Urothelium cell line (cell line): ENCODE measurements at regions not wholly inside any gene's neighbourhood (a gene's known extent, or its start where the extent isn't known, plus 50 kb on each side); places are given as distances from the start of the nearest gene placed in this dataset.

Experiments used
- DNase-seq: peaks from one replicate; pipeline ENCODE4 v3.0.0; 2011; ENCODE audit warnings: low spot score, mixed read lengths
- FAIRE-seq: peaks from 2 replicates; lab custom pipeline; 2011; peaks lifted over from hg19 to GRCh38; lab: Jason Lieb, UNC

DNA sequence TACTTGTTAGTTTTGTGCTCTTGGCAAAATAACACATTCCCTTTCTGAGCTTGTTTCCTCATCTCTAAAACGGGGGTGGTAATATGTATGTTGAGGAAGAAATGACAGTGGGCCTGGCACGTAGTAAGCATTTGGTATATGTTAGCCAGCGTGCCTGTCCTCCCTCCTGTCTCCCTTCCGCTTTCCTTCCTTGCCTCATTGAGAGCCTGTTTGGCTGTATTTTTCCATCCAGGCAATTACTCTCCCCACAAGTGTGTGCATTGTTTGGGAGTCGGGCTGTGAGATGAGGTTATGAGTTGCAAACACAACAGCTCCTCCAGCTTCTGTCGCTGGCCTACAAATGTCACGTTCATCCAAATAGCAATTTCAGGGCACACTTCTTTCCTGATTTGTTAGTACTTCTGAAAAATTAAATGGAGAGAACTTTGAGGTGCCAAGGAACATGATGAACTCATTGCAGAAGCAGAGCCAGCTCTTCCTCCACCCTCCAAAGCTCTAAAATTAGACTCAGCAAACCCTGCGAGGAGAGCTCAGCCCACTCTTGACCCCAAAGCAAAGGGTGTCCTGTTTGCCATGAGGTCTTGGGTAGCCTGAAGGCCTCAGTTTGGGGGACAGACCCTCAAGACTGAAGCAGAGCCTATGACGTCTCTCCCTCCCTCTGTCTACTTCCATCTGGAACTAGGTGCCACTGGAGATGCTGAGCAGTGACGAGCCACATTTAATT lies 50.7 kb upstream of the TOX2 start:
- peak; percentile 55 for FAIRE-seq
- no peak for DNase-seq

DNA sequence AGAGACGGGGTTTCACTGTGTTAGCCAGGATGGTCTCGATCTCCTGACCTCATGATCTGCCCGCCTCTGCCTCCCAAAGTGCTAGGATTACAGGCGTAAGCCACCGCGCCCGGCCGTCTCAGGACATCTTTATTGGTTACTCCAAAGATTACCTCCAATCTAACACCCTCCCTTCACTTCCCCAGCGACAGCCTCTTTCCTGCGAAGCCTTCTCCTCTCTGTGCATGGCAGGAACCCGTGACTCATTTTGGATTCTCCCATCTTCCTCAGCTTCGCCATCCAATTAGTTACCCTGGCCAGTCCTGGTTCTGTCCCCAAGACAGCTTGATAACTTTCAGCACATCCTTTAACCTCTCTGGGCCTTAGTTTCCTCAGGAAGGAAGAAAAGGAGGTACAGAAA lies 51.3 kb upstream of the TOX2 start:
- no peak for DNase-seq
- FAIRE-seq, result no peak

DNA sequence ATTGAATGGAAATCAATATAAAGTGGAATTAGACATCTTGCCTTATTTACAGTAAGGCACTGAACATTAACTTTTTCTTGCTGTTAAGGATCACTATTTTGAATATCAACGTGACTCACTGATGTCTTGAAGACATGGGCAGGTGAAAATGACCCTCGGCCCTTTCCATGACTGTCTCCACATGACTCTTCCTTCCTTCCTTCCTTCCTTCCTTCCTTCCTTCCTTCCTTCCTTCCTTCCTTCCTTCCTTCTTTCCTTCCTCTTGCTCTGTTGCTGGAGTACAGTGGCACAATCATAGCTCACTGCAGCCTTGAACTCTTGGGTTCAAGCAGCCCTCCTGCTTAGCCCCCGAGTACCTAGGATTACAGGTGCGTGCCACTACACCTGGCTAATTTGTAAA lies 52.2 kb upstream of the TOX2 start:
- DNase-seq, result no peak
- FAIRE-seq, result no peak

DNA sequence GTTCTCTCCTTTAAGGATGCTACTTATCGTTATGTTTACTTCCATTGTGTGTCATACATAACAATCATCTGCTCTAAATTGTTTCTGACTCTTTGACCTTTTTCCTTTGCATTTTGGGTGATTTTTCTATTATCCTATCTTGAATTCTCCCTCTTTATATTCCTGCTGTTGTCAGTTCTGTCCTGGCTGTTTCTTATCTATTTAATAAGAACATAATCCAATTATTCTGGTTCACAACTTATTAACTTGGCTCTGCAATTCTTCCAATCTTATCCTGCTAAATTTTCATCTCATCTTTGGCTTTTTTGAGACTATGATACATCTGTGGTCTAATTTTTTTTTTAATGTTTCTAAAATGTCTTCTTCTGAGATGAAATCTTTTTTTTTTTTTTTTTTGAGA lies 54.7 kb upstream of the TOX2 start:
- no peak for DNase-seq
- no peak for FAIRE-seq

DNA sequence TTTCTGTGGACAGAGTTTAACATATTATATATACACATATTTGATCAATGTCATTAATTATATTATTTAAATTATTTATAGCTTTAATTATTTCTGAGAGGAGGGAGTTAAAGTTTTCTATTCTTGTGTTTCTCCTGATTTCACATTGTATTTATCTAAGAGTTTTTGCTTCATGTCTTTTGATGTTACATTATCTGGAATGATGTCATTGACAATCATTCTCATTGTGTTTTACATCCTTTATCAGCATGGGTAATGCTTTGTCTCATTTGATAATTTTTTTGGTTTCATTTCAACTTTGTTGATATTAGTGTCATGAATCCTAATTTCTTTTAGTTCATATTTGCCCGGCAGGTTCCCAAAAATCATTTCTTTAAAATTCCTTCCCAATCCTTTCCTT lies 56.7 kb upstream of the TOX2 start:
- DNase-seq (no peak), FAIRE-seq (no peak)

DNA sequence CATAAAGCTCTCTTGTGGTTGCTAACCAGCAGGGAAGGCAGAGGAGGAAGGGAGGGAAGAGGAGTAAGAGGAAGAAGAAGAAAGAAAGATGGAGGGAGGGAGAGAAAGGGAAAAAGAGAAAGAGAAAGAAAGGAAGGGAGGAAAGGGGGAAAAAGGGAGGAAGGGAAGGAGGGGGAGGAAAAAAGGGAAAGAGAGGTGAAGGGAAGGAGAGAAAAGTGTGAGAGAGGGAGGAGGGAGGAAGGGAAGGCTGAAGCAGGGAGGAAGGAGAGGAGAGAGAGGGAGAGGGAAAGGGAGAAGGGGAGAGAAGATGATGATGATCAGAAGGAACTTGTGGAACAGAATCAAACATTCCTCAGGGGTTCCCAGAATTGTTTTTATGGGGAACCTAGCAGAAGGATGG lies 57.5 kb upstream of the TOX2 start:
- no peak for FAIRE-seq

DNA sequence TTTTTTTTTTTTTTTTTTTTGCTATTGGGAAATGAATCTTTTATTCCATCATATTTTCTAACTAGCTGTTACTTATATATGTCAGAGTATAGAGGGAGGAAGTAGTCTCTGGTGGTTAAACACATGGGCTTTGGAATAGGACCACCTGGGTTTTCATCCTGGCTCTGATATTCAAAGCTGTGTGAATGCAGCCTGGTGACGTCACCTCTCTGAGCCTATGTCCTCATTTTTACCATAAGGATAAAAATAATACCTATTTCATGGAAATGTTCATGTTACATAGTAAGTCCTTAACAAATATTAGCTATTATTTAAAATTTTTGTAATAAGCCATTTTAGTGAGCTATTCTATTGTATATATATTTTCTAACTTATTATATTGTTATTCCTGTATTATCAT lies 58.8 kb upstream of the TOX2 start:
- no peak for FAIRE-seq
- no peak for DNase-seq

More for the DNA sequence above, 57.5 kb upstream of the TOX2 start:
- DNase-seq, result no peak

DNA sequence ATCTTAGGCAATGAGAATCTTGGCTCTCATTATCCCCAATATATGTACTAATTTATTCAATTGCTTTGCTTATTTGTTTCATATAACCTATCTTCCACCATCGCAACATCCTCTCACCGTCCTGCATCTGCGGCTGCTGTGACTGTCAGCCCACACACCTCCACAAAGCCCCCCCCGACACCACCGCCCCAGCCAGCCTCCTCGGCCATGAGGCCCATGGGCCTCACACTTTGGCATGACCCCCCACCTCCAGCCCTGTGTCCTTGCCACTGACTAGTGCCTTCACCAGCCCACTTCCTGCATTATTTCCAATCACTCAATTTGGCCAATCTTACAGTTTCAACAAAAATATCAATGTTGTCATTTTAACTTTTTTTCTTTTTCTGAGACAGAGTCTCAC lies 60.7 kb upstream of the TOX2 start:
- no peak for FAIRE-seq

DNA sequence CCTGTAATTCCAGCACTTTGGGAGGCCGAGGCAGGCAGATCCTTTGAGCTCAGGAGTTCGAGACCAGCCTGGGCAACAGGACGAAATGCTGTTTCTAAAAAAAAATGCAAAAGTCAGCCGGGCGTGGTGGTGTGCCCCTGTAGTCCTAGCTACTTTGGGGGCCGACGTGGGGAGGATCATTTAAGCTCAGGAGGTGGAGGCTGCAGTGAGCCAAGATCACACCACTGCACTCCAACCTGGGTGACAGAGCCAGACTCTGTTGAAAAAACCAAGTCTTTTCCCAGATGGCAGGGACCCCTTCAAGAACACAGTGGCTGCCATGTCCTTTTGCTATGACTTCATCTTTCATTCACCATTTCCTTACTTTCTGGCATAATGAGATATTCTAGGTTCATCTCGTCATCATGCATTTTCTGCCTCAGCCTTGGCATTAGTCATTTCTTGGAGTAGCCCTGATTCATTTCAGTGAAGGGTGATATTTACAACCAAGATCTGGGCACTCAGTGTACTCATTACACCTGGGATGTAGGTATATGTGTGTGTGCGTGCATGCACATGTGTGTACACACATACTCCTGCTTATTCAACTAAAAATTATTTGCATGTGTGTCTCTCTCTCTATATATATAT lies 61.4 kb upstream of the TOX2 start:
- FAIRE-seq (no peak), DNase-seq (no peak)

More for the DNA sequence above, 60.7 kb upstream of the TOX2 start:
- no peak for DNase-seq

DNA sequence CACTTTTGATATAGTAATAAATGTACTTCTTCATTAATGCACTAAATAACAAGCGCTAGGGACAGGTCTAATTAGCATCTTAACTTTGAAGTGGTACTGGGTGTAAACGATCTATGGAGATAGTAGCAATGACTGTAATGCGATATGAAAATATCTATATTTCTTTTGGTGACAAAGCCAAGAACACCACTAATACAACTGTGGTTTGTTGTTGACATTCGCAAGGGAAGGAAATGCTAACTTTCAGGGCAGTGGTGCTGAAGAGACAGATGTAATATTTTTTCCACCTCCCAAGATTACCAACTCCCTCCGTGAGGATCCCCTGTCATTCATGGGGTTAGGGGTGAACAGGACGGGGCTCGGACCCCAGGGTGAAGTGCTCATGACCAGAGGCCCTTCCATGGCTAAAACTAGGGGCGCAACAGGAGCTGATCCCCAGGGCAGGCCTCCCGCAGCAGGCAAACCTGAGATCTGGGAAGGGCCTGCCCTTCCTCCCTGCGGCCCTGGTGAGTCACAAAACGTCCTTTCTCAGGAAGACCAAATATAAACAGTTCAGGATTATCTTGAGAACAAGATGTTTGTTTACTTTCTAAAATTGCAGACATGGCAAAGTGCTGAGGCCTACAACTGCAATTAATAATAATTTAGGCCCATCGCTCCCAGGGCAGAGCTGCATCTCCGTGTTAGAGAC lies 65.0 kb upstream of the TOX2 start:
- peak; percentile 77 for DNase-seq
- FAIRE-seq, result no peak

DNA sequence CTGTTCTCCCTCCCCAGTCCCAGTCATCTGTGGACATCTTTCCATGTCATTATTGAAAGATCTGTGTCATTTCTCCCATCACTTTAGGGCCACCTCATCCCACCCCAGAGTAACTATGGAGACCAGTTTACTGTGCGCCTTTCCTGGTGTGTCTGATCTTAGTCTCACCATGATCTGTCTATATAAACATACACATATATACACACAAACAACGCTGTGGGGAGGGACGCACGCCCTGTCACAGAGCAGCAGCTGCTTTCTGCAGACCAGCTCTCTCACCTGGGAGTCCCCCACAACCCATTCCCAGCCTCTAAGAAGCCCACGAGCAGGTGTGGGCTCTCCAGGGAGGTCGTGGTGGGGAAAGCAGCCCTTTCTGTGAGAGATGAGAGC lies 68.1 kb upstream of the TOX2 start:
- FAIRE-seq (no peak), DNase-seq (no peak)

DNA sequence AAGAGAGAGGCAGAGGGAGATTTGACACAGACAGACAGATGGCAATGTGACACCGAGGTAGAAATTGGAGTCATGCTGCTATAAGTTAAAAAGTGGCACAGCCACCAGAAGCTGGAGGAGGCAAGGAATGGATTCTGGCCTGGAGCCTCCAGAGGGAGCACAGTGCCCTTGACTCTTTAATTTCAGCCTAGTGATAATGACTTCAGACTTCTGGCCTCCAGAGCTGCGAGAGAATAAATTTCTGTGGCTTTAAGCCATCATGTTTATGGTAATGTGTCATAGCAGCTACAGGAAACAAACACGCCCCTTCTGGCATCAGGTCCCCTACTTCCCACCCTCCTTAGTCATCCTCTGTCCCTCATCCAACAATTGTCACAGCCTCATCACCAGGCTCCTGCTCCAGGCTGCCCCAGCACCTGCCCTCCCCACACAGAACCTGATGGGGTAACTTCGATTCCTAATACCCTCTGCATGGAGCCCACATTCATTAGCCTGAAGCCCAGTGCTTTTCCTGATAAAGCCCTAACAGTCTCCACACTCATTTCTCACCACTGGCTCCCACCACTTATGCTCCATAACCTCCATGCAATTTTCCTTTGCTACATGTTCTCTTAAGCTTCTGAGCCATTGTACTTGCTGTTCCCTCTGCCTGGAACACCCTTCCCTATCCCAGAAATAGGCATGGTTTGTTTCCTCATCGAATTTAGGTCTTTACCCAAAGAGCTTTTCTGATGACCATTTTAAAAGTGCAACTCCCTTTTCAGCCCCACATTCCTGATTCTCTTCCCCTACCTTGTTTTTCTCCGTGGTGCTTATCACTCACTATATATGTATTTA lies 69.7 kb upstream of the TOX2 start:
- DNase-seq, result peak; percentile 94
- peak; percentile 87 for FAIRE-seq

DNA sequence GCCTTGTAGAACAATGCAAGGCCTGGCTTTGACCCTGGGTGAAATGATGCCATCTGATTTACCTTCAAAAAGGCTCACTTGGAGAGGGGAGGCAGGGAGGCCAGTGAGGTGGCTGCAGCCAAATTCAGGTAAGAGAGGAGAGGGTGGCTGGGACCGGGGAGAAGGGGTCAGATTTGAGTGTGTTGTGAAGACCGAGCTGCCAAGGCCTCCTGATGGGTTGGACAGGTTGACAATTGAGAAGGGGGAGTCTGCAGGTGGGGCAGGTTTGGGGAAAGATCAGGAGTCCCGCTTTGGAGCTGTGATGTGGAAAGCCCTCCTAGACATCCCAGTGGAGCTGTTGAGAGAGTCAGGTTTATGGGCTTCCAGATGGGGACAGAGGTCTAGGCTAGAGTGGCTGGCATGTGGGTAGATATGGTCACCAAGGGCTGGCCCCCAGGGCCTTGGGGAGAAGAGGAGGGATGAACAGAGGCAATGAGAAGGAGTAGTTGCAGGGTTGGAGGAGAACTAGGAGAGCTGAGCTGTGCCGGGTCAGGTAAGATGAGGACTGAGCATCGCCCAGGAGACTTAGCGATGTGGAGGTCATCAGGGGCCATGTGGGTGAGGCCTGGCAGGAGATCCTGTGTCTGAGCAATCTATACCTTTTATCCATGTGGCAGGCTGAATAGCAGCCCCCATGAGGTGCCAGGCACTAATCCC lies 70.5 kb upstream of the TOX2 start:
- DNase-seq, result no peak

DNA sequence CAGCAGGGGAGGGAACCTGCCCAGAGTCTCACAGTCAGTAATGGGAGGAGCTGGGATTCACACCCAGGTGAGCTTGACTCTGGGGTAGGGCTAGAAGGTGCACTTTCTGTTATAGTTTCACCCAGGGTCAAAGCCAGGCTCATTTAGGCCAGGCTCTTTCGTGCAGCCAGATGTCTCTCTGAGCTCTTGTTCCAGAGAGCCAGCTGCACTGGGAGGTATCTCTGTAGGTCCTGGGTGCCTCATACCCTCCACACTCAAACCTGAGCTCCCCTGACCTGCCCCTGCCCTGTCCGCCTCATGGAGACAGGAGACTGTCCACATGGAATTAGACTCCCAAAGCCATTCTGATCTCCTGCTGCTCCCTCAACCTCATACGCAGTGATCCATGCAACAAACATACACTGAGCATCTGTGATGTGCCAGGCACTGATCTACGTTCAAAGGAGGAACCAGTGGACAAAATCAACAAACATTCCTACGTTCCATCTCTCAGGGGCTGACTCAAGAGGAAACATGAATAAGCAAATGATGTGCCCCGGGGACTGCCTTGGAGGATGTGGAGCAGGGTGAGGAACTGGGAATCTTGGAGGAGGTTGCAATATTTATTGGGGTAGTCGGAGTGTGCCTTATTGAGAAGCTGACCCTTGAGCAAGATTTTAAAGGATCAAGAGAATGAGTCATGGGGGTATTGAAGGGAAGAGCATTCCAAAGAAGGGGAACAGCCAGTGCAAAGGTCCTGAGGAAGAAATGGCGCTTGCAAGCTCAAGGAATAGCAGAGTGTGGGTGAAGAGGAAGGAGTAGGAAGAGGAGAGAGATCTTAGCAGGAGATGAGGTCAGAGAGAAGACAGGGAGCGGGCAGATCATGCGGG lies 71.3 kb upstream of the TOX2 start:
- DNase-seq (no peak), FAIRE-seq (peak; percentile 71)

More for the DNA sequence above, 70.5 kb upstream of the TOX2 start:
- no peak for FAIRE-seq

DNA sequence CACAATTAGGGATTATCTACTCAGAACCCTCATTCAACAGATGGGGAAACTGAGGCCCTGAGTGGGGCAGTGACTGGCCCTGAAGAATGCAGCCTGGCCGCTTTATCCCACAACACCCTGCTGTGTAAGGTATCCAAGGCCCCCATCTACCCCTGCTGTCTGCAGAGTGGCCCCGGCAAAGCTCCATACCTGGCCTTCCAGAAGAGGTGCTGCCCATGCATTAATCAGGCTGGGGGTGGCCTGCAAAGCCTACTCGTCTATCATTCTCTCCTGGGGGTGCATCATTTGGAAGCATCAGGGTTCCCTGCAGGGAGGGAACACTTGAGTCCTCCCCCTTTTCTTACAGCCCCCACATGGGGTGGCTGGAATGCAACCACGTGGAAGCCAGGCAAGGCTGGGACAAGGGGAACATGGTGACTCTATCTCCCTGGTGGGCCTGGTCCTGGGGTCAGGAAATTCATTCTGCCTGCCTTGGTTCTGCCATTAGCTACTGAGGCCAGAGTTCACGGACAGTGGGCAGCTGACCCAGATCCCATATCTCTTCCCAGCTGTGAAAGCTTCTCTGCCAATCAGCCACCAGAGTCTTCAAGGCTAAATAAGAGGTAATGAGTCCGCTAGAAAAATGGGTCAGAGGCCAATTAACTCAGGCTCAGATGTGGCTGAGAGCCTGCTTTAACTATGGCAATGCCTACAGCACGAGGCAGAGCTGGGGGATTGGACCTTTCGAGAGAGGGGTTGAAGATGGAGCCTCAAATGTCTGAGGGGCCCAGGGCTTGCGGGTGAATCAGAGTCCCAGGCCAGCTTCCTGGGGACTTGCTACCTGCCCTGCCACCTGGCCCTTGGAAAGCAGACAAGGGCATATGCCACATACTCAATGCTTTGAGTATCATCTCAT lies 72.3 kb upstream of the TOX2 start:
- DNase-seq (no peak), FAIRE-seq (no peak)

DNA sequence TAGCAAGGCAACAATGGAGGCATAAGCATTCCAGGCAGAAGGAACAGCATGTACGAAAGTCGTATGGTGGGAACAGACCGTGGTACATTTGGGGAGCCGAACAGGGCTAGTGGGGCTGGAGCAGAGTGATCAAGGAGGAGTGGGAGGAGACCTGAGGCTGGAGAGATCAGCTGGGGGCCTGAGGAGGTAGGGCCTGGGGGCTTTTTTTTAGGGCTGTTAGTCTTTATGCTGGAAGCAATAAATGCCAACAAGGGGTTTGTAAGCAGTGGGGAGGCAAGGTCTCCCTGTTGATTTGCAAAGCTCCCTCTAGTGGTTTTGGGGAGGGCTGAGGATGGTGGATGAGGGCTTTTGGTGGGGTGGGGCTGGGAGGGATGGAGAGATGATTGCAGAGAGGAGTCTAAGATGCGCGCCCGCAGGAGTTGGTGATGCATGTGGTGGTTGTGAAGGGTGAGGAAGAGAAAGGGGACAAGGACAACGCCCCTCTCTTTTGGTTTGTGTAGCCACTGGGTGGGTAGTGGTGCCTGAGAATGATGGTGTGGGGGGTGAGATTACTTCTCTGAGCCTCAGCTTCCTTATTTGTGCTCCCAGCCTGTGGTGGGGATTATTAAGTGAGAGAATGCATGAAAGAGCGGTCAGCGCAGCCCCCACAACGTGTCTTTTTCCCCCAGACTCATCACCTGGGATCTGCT lies 74.1 kb upstream of the TOX2 start:
- peak; percentile 72 for DNase-seq
- no peak for FAIRE-seq

DNA sequence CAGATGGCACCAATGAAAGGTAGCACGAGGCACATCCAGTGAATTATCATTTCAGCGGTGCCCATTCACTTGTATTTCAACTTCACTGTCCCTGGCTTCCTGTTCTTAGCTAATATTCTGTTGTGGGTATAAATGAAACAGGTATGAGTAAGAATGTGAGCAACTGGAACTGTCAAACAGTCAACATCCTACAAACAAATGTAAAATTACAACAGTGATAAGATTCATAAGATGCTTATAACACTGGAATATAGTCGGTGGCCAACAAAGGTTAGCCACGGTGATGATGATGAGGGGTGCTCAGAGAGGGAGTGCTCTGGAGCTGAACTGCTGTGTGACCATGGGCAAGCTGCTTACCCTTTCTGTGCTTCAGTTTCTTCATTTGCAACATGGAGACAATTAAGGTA lies 74.9 kb upstream of the TOX2 start:
- no peak for FAIRE-seq
- DNase-seq, result no peak

DNA sequence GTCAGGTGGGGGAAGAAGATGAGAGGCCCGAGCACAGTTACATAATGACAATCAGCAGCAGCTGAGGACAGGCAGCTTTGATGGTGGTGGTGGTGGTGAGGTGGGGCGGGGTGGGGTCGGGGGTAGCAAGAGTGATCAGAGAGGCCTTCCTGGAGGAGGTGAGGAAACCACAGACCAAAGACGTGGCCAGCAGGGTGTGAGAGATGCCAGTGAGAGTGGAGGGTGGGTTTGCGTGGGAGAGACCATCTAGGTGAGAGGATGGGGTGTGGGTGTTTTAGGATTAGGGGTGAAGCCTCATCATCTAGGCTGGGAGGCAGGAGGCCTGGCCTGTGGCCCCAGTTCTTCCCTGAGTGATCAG lies 76.0 kb upstream of the TOX2 start:
- FAIRE-seq (no peak), DNase-seq (no peak)
